ENCODE measurements at regions not wholly inside any gene's neighbourhood (a gene's known extent, or its start where the extent isn't known, plus 50 kb on each side); places are given as distances from the start of the nearest gene placed in this dataset.
A peak's percentile ranks its signal among the peaks of the same experiment; 100 is the strongest.
"Not testable (repeated sequence)": the region's sequence is repeated elsewhere in the genome, so short reads cannot be mapped to it uniquely, and the experiment has no call there.

GRCh38 chr15:29974056-29974455 lies 108.7 kb upstream of the GOLGA8J start:
- H3K4me3 ChIP-seq; H3K4me1 ChIP-seq (replicated peaks in 1 of 2); ATAC-seq (replicated peaks in 6 of 8); H3K27ac ChIP-seq: not testable (repeated sequence)
- WGBS, 10 experiments, result 38 to 100% (median 69%) methylated on average over 1 to 4 of the region's 4 CpGs; no CpG with 5 or more reads in 2 of the 10 experiments
- in situ Hi-C loops (cut with MboI; ENCODE audit: low pct_unique_long_range_greater_than_20kb in 2 of 9, low sequenced_read_pairs in 9 of 9, unreplicated experiment in 9 of 9), result loop anchor here in 1 of 9 experiments (25.0 kb wide), 1 partner anchor 88 kb away; no protein-coding TSS in a partner anchor

- in situ Hi-C loops (cut with MboI; ENCODE audit: low pct_unique_long_range_greater_than_20kb in 2 of 9, low sequenced_read_pairs in 9 of 9, unreplicated experiment in 9 of 9), result loop anchor here in 1 of 9 experiments (25.0 kb wide), 1 partner anchor 90 kb away; no protein-coding TSS in a partner anchor
Observed at GRCh38 chr15:29972051-29972450, 110.7 kb upstream of the GOLGA8J start.

GRCh38 chr15:29970402-29970695 lies 112.4 kb upstream of the GOLGA8J start:
- peak in 1 of 8 experiments; percentile 14 for ATAC-seq (replicated peaks in 6 of 8)
- H3K27ac ChIP-seq, result no peak overlapping the region

More at GRCh38 chr15:29972051-29972450, 110.7 kb upstream of the GOLGA8J start:
- no peak overlapping the region for H3K27ac ChIP-seq
- H3K4me1 ChIP-seq (replicated peaks in 1 of 2), result peaks cover 4 to 5% of the 10 kb centered on the region in 2 donors
- WGBS, 10 experiments, result 17 to 100% (median 84%) methylated on average over 1 to 2 of the region's 2 CpGs
- no peak overlapping the region for H3K4me3 ChIP-seq
- no peak for ATAC-seq (replicated peaks in 6 of 8)

DNA sequence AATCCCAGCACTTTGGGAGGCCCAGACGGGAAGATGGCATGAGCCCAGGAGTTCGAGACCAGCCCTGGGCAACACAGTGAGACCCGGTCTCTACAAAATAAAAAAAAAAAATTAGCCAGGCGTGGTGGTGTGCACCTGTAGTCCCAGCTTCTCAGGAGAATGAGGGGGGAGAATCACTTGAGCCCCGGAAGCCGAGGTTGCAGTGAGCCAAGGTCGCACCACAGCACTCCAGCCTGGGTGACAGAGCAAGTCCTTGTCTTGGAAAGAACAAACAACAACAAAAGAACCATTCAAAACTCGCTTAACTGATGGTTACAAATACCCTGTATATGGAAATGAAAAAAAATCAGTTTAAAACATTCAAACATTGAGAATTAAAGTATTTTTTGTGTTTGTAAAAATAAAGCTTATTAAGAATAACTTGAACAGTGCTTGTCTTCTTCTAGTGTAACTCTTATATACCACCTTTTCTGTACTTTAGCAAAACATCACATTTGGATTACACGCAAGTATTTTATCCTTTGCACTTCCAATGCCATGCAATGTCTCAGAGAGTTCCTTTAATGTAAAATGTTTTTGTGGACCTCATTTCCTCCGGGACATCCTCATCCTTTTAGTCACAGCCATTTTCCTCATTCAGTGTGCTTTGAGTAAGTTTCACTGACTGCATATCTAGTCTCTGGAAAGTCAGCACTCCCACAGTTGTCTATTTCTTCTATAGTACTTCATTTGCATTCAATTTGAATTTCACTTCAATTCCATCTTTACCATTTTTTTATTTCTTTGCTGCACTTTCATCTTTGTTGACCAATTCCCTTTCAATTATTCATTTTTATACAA lies 113.0 kb upstream of the GOLGA8J start:
- no peak overlapping the region for H3K4me3 ChIP-seq
- 61 to 97% (median 83%) methylated on average over 3 to 7 of the region's 10 CpGs; no CpG with 5 or more reads in 1 of the 10 experiments for WGBS, 10 experiments
- no peak overlapping the region for H3K27ac ChIP-seq
- in situ Hi-C loops (cut with MboI; ENCODE audit: low pct_unique_long_range_greater_than_20kb in 2 of 9, low sequenced_read_pairs in 9 of 9, unreplicated experiment in 9 of 9), result loop anchor here in 1 of 9 experiments (25.0 kb wide), 1 partner anchor 93 kb away; no protein-coding TSS in a partner anchor
- peaks cover 4 to 5% of the 10 kb centered on the region in 2 donors for H3K4me1 ChIP-seq (replicated peaks in 1 of 2)
- ATAC-seq (replicated peaks in 6 of 8), result no peak

More at GRCh38 chr15:29970402-29970695, 112.4 kb upstream of the GOLGA8J start:
- Histone ChIP-seq H3K4me1 (replicated peaks in 1 of 2) (peaks cover 4 to 5% of the 10 kb centered on the region in 2 donors), H3K4me3 (no peak overlapping the region)
- WGBS, 10 experiments, result 14 to 100% (median 67%) methylated on average over 1 of the region's 1 CpG
- in situ Hi-C loops (cut with MboI; ENCODE audit: low pct_unique_long_range_greater_than_20kb in 2 of 9, low sequenced_read_pairs in 9 of 9, unreplicated experiment in 9 of 9), result loop anchor here in 1 of 9 experiments (25.0 kb wide), 1 partner anchor 92 kb away; no protein-coding TSS in a partner anchor

DNA sequence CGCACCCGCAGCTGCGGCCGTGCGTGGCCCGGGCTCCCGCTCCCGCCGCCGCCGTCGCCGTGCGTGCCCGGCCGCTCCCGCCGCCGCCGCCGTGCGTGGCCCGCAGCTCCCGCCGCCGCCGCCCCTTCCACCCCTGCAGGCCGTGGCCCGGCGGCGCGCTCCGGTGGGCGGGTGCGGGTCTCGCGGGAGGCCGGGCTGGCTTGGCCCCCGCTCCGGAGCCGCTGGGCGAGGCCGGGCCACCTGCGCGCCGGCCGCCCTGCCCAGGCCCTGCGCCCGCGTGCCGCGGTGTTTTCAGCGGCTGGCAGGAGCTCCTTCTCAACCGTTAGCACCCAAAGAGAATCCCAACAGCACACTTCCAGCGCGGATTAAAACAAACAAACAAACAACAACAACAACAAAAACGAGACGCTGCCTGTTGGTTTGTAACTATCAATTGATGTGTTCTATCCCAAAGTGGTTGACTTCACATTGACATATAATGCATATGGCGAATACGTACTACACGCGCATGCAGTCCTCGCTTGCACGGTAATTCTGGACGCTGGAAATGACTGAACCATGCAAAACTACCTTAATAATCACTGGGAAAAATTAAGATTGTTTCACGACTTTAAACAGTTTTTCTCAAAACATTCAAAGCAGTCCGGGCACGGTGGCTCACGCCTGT lies 113.7 kb upstream of the GOLGA8J start:
- Histone ChIP-seq H3K4me3 (peak overlapping the region; percentile 48 to 63 (median 55)), H3K4me1 (replicated peaks in 1 of 2) (peaks cover 4 to 5% of the 10 kb centered on the region in 2 donors), H3K27ac (peak overlapping the region; percentile 39 to 62)
- WGBS, 10 experiments, result 13 to 92% (median 77%) methylated on average over 1 to 23 of the region's 69 CpGs; no CpG with 5 or more reads in 1 of the 10 experiments
- ATAC-seq (replicated peaks in 6 of 8), result peak in 3 of 8 experiments; percentile 32 to 77 (median 74)
- in situ Hi-C loops (cut with MboI; ENCODE audit: low pct_unique_long_range_greater_than_20kb in 2 of 9, low sequenced_read_pairs in 9 of 9, unreplicated experiment in 9 of 9), result loop anchor here in 1 of 9 experiments (25.0 kb wide), 1 partner anchor 93 kb away; no protein-coding TSS in a partner anchor

DNA sequence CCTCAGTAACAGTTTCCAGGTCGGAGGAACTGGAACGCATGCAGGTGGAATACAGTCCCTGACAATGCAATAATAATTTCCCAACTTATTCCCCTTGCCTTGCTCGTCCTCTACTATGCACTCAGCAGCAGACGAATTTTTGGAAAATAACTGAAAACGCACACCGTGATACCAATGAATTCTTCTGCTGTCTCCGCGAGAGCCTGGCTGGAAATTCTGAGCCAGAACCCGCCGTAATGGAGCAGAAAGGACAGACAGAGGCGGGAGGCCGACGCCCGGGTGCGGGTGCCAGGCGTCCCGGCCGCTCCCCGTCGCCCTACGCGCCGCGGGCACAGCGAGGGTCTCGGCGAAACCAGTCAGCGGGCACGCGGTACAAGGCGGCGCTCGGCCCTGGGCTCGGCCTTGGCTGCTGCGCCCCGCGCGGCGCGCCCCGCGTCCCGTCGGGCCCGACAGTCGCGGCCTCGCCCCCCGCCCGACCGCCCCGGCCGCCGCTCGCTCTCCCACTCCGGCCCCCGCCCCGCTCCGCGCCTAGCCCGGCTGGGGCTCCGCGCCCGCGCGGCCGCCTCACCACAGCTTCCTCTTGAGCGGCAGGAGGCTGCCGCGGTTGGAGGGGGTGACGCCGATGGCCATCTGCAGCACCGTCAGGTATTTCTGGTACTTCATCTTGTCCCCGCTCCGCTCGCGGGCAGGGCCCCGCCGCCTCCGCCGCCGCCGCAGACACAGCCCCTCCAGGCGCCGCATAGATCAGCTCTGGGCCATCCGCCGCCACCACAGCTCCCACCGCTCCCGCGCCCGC lies 114.5 kb upstream of the GOLGA8J start:
- WGBS, 10 experiments, result 8 to 38% (median 20%) methylated on average over 2 to 19 of the region's 91 CpGs; no CpG with 5 or more reads in 3 of the 10 experiments
- Histone ChIP-seq H3K27ac (peak overlapping the region; percentile 39 to 62), H3K4me1 (replicated peaks in 1 of 2) (peaks cover 4 to 5% of the 10 kb centered on the region in 2 donors), H3K4me3 (peak overlapping the region; percentile 48 to 63 (median 55))
- in situ Hi-C loops (cut with MboI; ENCODE audit: low pct_unique_long_range_greater_than_20kb in 2 of 9, low sequenced_read_pairs in 9 of 9, unreplicated experiment in 9 of 9), result loop anchor here in 1 of 9 experiments (25.0 kb wide), 1 partner anchor 94 kb away; no protein-coding TSS in a partner anchor
- ATAC-seq (replicated peaks in 6 of 8), result peak; percentile 52 to 91 (median 87)

DNA sequence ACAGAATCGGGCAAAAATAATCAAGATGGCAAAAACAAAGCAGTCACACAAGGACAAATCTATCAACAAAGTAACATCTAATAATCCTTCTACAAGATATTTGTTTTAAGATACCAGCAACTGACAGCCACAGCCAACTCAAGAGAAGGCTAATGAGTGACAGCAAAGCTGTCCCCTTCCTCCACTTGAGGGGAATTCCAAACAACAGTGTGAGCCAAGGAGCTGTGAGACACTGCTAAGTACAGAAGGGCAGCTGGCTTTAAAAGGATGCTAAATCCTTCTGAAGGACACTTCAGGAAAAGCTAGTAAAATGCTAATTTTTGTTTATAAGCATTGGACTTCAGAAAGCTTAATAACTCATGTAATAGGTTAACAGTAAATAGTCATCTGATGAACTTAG lies 120.3 kb upstream of the GOLGA8J start:
- peaks cover 0 to under 1% of the 10 kb centered on the region in 2 donors for H3K4me1 ChIP-seq (replicated peaks in 1 of 2)
- WGBS, 10 experiments, result 43 to 86% (median 82%) methylated on average over 1 of the region's 1 CpG; no CpG with 5 or more reads in 6 of the 10 experiments
- H3K27ac ChIP-seq, result no peak overlapping the region

GRCh38 chr15:29959384-29960137 lies 123.2 kb upstream of the GOLGA8J start:
- no peak overlapping the region for H3K27ac ChIP-seq

More for the DNA sequence above, 120.3 kb upstream of the GOLGA8J start:
- H3K4me3 ChIP-seq, result no peak overlapping the region
- in situ Hi-C loops (cut with MboI; ENCODE audit: low pct_unique_long_range_greater_than_20kb in 2 of 9, low sequenced_read_pairs in 9 of 9, unreplicated experiment in 9 of 9), result loop anchor here in 1 of 9 experiments (25.0 kb wide), 1 partner anchor 100 kb away; no protein-coding TSS in a partner anchor
- peak in 3 of 8 experiments; percentile 24 to 55 (median 55) for ATAC-seq (replicated peaks in 6 of 8)

DNA sequence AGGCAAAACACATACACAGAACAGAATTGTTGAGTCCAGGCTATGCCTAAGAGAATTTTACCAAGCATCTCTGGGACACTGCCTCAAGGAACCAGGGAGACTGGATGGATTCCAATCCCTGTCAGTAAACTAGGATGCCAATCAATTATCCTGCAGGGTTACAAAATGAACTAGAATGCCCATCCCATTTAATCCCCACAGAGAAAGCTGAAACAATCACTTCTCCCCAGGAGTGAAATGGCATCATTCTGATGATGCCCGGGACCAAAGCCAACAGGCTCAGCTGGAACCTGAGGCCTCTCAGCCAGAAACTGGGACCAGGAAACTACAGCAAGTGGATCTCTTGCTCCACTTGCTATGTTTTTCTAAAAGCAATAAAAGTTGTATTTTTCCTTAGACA lies 130.0 kb upstream of the TJP1 start:
- WGBS, 10 experiments, result 17 to 80% (median 33%) methylated on average over 1 of the region's 1 CpG; no CpG with 5 or more reads in 1 of the 10 experiments
- Histone ChIP-seq H3K4me3 (no peak overlapping the region), H3K4me1 (replicated peaks in 1 of 2) (no peaks in the 10 kb centered on the region), H3K27ac (no peak overlapping the region)
- ATAC-seq (replicated peaks in 6 of 8), result peak in 2 of 8 experiments; percentile 58 to 65
- in situ Hi-C loops (cut with MboI; ENCODE audit: low pct_unique_long_range_greater_than_20kb in 2 of 9, low sequenced_read_pairs in 9 of 9, unreplicated experiment in 9 of 9), result loop anchor here in 1 of 9 experiments (25.0 kb wide), 1 partner anchor 110 kb away; no protein-coding TSS in a partner anchor

More at GRCh38 chr15:29959384-29960137, 123.2 kb upstream of the GOLGA8J start:
- Histone ChIP-seq H3K4me1 (replicated peaks in 1 of 2) (no peaks in the 10 kb centered on the region), H3K4me3 (no peak overlapping the region)
- WGBS, 10 experiments, result 39 to 88% (median 74%) methylated on average over 1 to 9 of the region's 9 CpGs
- ATAC-seq (replicated peaks in 6 of 8), result no peak
- in situ Hi-C loops (cut with MboI; ENCODE audit: low pct_unique_long_range_greater_than_20kb in 2 of 9, low sequenced_read_pairs in 9 of 9, unreplicated experiment in 9 of 9), result loop anchor here in 1 of 9 experiments (25.0 kb wide), 1 partner anchor 103 kb away; no protein-coding TSS in a partner anchor

- Histone ChIP-seq H3K27ac (no peak overlapping the region), H3K4me1 (replicated peaks in 1 of 2) (no peaks in the 10 kb centered on the region), H3K4me3 (no peak overlapping the region)
- 21 to 83% (median 69%) methylated on average over 2 to 8 of the region's 9 CpGs for WGBS, 10 experiments
- peak in 3 of 8 experiments; percentile 30 to 62 (median 55) for ATAC-seq (replicated peaks in 6 of 8)
- in situ Hi-C loops (cut with MboI; ENCODE audit: low pct_unique_long_range_greater_than_20kb in 2 of 9, low sequenced_read_pairs in 9 of 9, unreplicated experiment in 9 of 9), result loop anchor here in 1 of 9 experiments (25.0 kb wide), 1 partner anchor 209 kb away; no protein-coding TSS in a partner anchor
Observed at GRCh38 chr15:29945943-29946596, 123.8 kb upstream of the TJP1 start.

DNA sequence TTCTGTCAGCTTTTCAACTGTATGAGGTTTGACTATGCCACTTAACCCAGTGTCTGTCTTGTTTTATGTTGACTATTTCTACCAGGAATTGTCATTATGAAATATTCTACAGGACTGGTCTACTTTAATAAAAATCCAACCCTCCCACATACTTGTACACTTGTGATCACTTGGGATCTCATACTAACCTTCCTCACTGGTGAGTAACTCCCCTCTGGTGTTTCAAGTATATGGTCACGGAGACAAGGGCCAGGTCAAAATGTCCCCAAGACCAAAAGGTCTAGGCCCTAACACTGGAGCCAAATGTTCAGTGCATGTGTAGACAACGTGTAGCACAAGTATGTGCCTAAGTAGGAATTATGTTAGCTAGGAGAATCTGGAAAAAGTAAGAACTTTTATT lies 122.7 kb upstream of the TJP1 start:
- Histone ChIP-seq H3K27ac (no peak overlapping the region), H3K4me3 (no peak overlapping the region), H3K4me1 (replicated peaks in 1 of 2) (no peaks in the 10 kb centered on the region)
- 0 to 100% (median 94%) methylated on average over 1 to 2 of the region's 2 CpGs; no CpG with 5 or more reads in 1 of the 10 experiments for WGBS, 10 experiments
- in situ Hi-C loops (cut with MboI; ENCODE audit: low pct_unique_long_range_greater_than_20kb in 2 of 9, low sequenced_read_pairs in 9 of 9, unreplicated experiment in 9 of 9), result loop anchor here in 1 of 9 experiments (25.0 kb wide), 1 partner anchor 208 kb away; no protein-coding TSS in a partner anchor
- no peak for ATAC-seq (replicated peaks in 6 of 8)

Data from motor neuron (in vitro differentiated cells).